Esophagus squamous epithelium (tissue), 4 donors: ENCODE measurements at regions not wholly inside any gene's neighbourhood (a gene's known extent, or its start where the extent isn't known, plus 50 kb on each side); places are given as distances from the start of the nearest gene placed in this dataset.

Source experiments
- CTCF ChIP-seq, 6 experiments: fragments of 450-650 bp in 4 of 6; fragments of 200-600 bp in 2 of 6; sonication (generic) in 2 of 6; IDR thresholded peaks; one replicate each; pipeline ENCODE4 v1.5.1; 2016 to 2019; ENCODE audit warnings: antibody characterized with exemption in 6 of 6, mild to moderate bottlenecking in 4 of 6, moderate library complexity in 4 of 6
- POLR2A ChIP-seq, 4 donors: fragments of 450-650 bp; IDR thresholded peaks; one replicate each; pipeline ENCODE4 v1.6.1; 2017; ENCODE audit warnings: antibody characterized with exemption in 4 of 4, mild to moderate bottlenecking in 4 of 4, moderate library complexity in 3 of 4

DNA sequence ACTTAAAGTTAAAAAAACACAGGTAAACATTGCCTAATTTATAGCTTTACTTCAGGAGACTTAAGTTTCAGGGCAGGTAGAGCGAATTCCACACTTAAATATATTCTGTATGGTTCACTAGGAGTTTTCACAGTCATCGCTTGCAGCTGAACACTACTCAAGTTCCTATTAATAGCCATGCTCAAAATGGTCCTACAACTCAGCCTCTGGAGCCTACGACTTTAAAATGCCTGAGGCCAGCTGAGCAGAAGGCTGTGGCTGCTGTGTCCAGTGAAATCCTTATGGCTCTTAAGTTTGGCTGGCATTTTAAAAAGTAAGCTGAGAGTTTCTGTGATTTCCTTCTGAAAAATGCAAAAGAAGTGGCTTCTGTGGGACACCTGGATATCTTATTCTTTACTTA, 105.4 kb upstream of the GLI3 start:
- TF ChIP-seq CTCF (IDR thresholded peaks at IDR 0.05) (no peak), POLR2A (IDR thresholded peaks at IDR 0.05) (no peak)
